Transverse colon (tissue), 4 donors: ENCODE measurements at regions not wholly inside any gene's neighbourhood (a gene's known extent, or its start where the extent isn't known, plus 50 kb on each side); places are given as distances from the start of the nearest gene placed in this dataset.

Experiments
- DNase-seq: peaks from one replicate; pipeline ENCODE4 v3.0.0-alpha.2; 2019
- H3K27ac ChIP-seq, 4 donors: fragments of 200-600 bp; sonication (generic); 2 replicates each; pipeline ENCODE4 v1.5.1; 2016 to 2018; ENCODE audit warnings: inconsistent platforms in 4 of 4
- H3K27me3 ChIP-seq: fragments of 200-600 bp; sonication (generic); 2 replicates; pipeline ENCODE4 v1.5.1; 2017; ENCODE audit warnings: inconsistent platforms
- H3K36me3 ChIP-seq, 4 donors: fragments of 200-600 bp; sonication (generic); 2 replicates each; pipeline ENCODE4 v1.5.1; 2017 to 2019; ENCODE audit warnings: inconsistent platforms in 4 of 4
- H3K4me1 ChIP-seq, 4 donors: fragments of 200-600 bp; sonication (generic); 2 replicates each; pipeline ENCODE4 v1.5.1; 2017 to 2020; ENCODE audit warnings: inconsistent platforms in 4 of 4
- H3K4me3 ChIP-seq, 4 donors: fragments of 200-600 bp; sonication (generic); 1 replicate in 1 of 4; 2 replicates in 3 of 4; pipeline versions ENCODE4 v1.5.1 to v1.6.1; 2017 to 2019; ENCODE audit warnings: inconsistent platforms in 4 of 4
- H3K9me3 ChIP-seq, 2 donors: fragments of 200-600 bp; sonication (generic); 2 replicates each; pipeline ENCODE4 v1.5.1; 2017 to 2019; ENCODE audit warnings: inconsistent platforms in 2 of 2
- CTCF ChIP-seq, 5 experiments: fragments of 200-600 bp in 3 of 5; fragments of 450-650 bp in 2 of 5; sonication (generic) in 3 of 5; IDR thresholded peaks; 1 replicate in 2 of 5; 2 replicates in 3 of 5; pipeline ENCODE4 v1.5.1; 2016 to 2017; ENCODE audit warnings: antibody characterized with exemption in 5 of 5, inconsistent platforms in 3 of 5, mild to moderate bottlenecking in 2 of 5, moderate library complexity in 1 of 5
- EP300 ChIP-seq: sonication (generic); formaldehyde crosslinking; IDR thresholded peaks from one replicate; pipeline ENCODE4 v1.6.1; 2017; ENCODE audit warnings: antibody characterized with exemption, low read depth
- POLR2A ChIP-seq: fragments of 450-650 bp; IDR thresholded peaks from one replicate; pipeline ENCODE4 v1.6.1; 2016; ENCODE audit warnings: antibody characterized with exemption, mild to moderate bottlenecking, moderate library complexity
- POLR2AphosphoS5 ChIP-seq, 3 donors: sonication (generic); formaldehyde crosslinking; IDR thresholded peaks; one replicate each; pipeline ENCODE4 v1.6.1; 2016; ENCODE audit warnings: antibody characterized with exemption in 3 of 3
- WGBS, 2 donors: methylation state at CpG; one replicate each; pipeline ENCODE4 v1.1.5; 2018; ENCODE audit warnings: low coverage in 1 of 2; 5-methylcytosine and 5-hydroxymethylcytosine counted together
- in situ Hi-C, 4 donors: fragments of 200-750 bp; cut with MboI; loops; one replicate each; pipeline versions ENCODE4 v1.15.0 to v1.15.1; 2017; ENCODE audit warnings: low sequenced_read_pairs in 3 of 4, low pct_ligation_motif_present in 1 of 4, low pct_unique_long_range_greater_than_20kb in 1 of 4
- intact Hi-C: fragments of 100-400 bp; cut with DNase I; formaldehyde crosslinking; loops from one replicate; pipeline ENCODE4 v1.15.1; 2023; ENCODE audit warnings: low total_unique reads

- Histone ChIP-seq H3K4me3 (no peak overlapping the region), H3K4me1 (no peaks in the 10 kb centered on the region), H3K9me3 (no peaks in the 10 kb centered on the region), H3K27ac (no peak overlapping the region), H3K36me3 (no peaks in the 10 kb centered on the region), H3K27me3 (no peaks in the 10 kb centered on the region)
- intact Hi-C loops (no loop called here), in situ Hi-C loops (no loop called here)
- no peak for TF ChIP-seq POLR2A
- no peak for TF ChIP-seq CTCF (IDR thresholded peaks at IDR 0.05)
- TF ChIP-seq POLR2AphosphoS5 (IDR thresholded peaks at IDR 0.05), result no peak
- no peak for TF ChIP-seq EP300
- 83% methylated on average over 7 of the region's 7 CpGs; no CpG with 5 or more reads in 1 of the 2 donors for WGBS, 2 donors
- DNase-seq, result no peak
Observed at GRCh38 chr4:157574606-157575005, 354.1 kb downstream of the GRIA2 start.

- in situ Hi-C loops, result no loop called here
- Histone ChIP-seq H3K9me3 (no peaks in the 10 kb centered on the region), H3K36me3 (no peaks in the 10 kb centered on the region), H3K27me3 (no peaks in the 10 kb centered on the region), H3K27ac (no peak overlapping the region), H3K4me3 (no peak overlapping the region), H3K4me1 (no peaks in the 10 kb centered on the region)
- TF ChIP-seq CTCF (IDR thresholded peaks at IDR 0.05) (no peak), EP300 (no peak), POLR2A (no peak), POLR2AphosphoS5 (IDR thresholded peaks at IDR 0.05) (no peak)
- WGBS, 2 donors, result 32 to 51% methylated on average over 3 of the region's 3 CpGs
- DNase-seq, result no peak
- intact Hi-C loops, result no loop called here
Observed at GRCh38 chr4:157572951-157573350, 352.4 kb downstream of the GRIA2 start.

- no peaks in the 10 kb centered on the region for H3K36me3 ChIP-seq
- H3K4me1 ChIP-seq, result no peaks in the 10 kb centered on the region
- no peak overlapping the region for H3K4me3 ChIP-seq
- WGBS, 2 donors, result 76 to 83% methylated on average over 2 of the region's 2 CpGs
- DNase-seq, result no peak
- in situ Hi-C loops, result no loop called here
- H3K27me3 ChIP-seq, result no peaks in the 10 kb centered on the region
- intact Hi-C loops, result no loop called here
- no peaks in the 10 kb centered on the region for H3K9me3 ChIP-seq
- TF ChIP-seq POLR2A (no peak), CTCF (IDR thresholded peaks at IDR 0.05) (no peak), EP300 (no peak)
- no peak overlapping the region for H3K27ac ChIP-seq
Observed at GRCh38 chr4:157572284-157572683, 351.8 kb downstream of the GRIA2 start.

- in situ Hi-C loops, result no loop called here
- no peaks in the 10 kb centered on the region for H3K4me1 ChIP-seq
- TF ChIP-seq EP300 (no peak), CTCF (IDR thresholded peaks at IDR 0.05) (no peak), POLR2A (no peak), POLR2AphosphoS5 (IDR thresholded peaks at IDR 0.05) (no peak)
- no peak overlapping the region for H3K4me3 ChIP-seq
- intact Hi-C loops, result no loop called here
- DNase-seq, result no peak
- H3K27me3 ChIP-seq, result no peaks in the 10 kb centered on the region
- H3K36me3 ChIP-seq, result no peaks in the 10 kb centered on the region
- H3K9me3 ChIP-seq, result no peaks in the 10 kb centered on the region
- WGBS, 2 donors, result 58 to 63% methylated on average over 2 of the region's 2 CpGs
- H3K27ac ChIP-seq, result no peak overlapping the region
Observed at GRCh38 chr4:157564771-157565170, 344.2 kb downstream of the GRIA2 start.
